HUES48 (cell line): ENCODE measurements at regions not wholly inside any gene's neighbourhood (a gene's known extent, or its start where the extent isn't known, plus 50 kb on each side); places are given as distances from the start of the nearest gene placed in this dataset.

Experiments
- H3K27ac ChIP-seq: one replicate; pipeline ENCODE4 v1.7.0; 2013; ENCODE audit warnings: low read depth, low read length, inconsistent platforms
- H3K27me3 ChIP-seq: 2 replicates; pipeline ENCODE4 v1.6.1; 2013; ENCODE audit warnings: mild to moderate bottlenecking, low read length; ENCODE audit not compliant: control insufficient read depth, insufficient read depth
- H3K36me3 ChIP-seq: 2 replicates; pipeline ENCODE4 v1.6.1; 2013; ENCODE audit warnings: low read length; ENCODE audit not compliant: control insufficient read depth, insufficient read depth
- H3K4me1 ChIP-seq: 2 replicates; pipeline ENCODE4 v1.6.1; 2013; ENCODE audit warnings: mild to moderate bottlenecking, low read length; ENCODE audit not compliant: control insufficient read depth, insufficient read depth
- H3K4me3 ChIP-seq: 2 replicates; pipeline ENCODE4 v1.5.1; 2013; ENCODE audit warnings: mild to moderate bottlenecking, low read depth, low read length
- H3K9ac ChIP-seq: 2 replicates; pipeline ENCODE4 v1.6.1; 2013; ENCODE audit warnings: mild to moderate bottlenecking, low read depth, low read length, moderate library complexity
- H3K9me3 ChIP-seq: 2 replicates; pipeline ENCODE4 v1.6.1; 2013; ENCODE audit warnings: low read length; ENCODE audit not compliant: control insufficient read depth, insufficient read depth

DNA sequence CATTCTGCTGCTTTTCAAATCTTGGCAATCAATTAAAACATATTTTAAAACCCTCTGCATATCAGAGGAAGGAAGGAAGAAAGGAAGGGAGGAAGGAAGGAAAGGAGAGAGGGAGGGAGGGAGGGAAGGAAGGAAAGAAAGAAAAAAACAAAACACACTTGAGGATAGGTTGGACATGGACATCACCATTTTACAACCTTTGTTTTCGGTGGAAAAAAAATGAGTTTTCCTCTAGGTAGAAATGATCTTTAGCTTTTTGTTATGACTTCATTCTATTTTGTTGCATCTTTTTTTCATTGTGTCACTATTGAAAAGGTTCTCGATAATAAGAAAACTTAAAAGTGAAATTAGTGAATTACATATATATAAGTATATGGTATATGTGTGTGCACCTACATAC, 522.9 kb downstream of the NOVA1 start:
- H3K4me3 ChIP-seq, result no peak overlapping the region
- no peak overlapping the region for H3K27ac ChIP-seq
- H3K9me3 ChIP-seq, result no peaks in the 10 kb centered on the region
- H3K9ac ChIP-seq, result no peak overlapping the region
- H3K36me3 ChIP-seq, result no peaks in the 10 kb centered on the region
- no peaks in the 10 kb centered on the region; the same call in 1 of the 2 replicates for H3K4me1 ChIP-seq
- no peaks in the 10 kb centered on the region for H3K27me3 ChIP-seq

GRCh38 chr14:26070443-26070842, 527.4 kb downstream of the NOVA1 start:
- H3K27me3 ChIP-seq, result no peaks in the 10 kb centered on the region
- no peak overlapping the region for H3K4me3 ChIP-seq
- peaks cover 16% of the 10 kb centered on the region for H3K4me1 ChIP-seq
- no peaks in the 10 kb centered on the region for H3K9me3 ChIP-seq
- no peak overlapping the region for H3K27ac ChIP-seq
- H3K36me3 ChIP-seq, result no peaks in the 10 kb centered on the region
- H3K9ac ChIP-seq, result no peak overlapping the region

DNA sequence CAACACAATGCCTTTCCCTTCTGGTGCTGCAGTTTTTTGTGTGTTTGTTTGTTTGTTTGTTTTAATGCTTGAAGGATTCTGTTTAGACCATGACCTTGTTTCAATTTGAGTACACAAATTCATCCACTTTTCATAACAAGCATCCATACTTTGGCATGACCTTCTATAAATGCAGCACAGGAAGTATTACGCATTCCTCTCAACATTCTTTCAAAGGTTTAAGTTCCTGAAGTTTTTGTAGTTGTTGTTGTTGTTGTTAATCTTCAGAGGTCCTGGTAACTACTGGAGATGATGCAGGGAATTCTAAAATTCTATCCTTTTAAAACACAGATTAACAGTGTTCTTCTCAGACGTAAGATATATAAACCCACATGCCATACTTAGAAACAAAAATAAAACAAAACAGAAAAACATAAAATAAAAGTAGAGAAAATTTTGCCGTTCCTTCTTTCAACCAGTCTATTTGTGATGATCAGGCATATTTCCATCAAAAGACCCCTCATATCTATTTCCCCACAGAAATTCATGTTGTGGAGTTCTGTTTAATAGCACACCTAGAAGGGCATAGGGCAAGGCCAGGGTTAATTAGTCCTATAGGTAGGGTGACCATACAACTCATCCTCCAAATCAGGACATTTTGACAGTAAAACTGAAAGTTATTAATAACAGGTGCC, 529.9 kb downstream of the NOVA1 start:
- H3K27me3 ChIP-seq, result no peaks in the 10 kb centered on the region
- H3K9ac ChIP-seq, result no peak overlapping the region
- H3K4me3 ChIP-seq, result no peak overlapping the region
- no peaks in the 10 kb centered on the region for H3K36me3 ChIP-seq
- no peaks in the 10 kb centered on the region for H3K9me3 ChIP-seq
- no peak overlapping the region for H3K27ac ChIP-seq
- peaks cover 16% of the 10 kb centered on the region for H3K4me1 ChIP-seq

DNA sequence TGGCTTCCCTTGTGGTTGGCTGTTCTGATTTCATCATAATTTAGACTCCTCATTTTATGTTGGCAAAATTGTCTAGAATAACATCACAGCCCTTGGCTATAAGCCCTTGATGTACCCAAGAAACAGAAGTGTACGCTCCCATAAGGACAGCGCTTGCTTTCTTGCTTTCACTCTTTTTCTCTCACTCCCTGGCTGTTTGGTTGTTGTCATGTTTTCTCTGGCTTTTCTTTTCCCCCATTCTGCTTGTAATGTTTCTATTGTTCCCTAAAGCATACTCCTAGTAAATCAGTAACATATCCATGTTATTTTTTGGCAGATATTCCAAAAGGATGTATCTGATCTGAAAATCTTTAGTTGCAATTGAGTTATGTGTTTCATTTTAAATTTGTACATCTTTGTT, 530.5 kb downstream of the NOVA1 start:
- H3K4me1 ChIP-seq, result peaks cover 16% of the 10 kb centered on the region
- H3K9me3 ChIP-seq, result no peaks in the 10 kb centered on the region
- H3K27ac ChIP-seq, result no peak overlapping the region
- no peaks in the 10 kb centered on the region for H3K36me3 ChIP-seq
- H3K4me3 ChIP-seq, result no peak overlapping the region
- H3K9ac ChIP-seq, result no peak overlapping the region
- no peaks in the 10 kb centered on the region for H3K27me3 ChIP-seq

- Histone ChIP-seq H3K27ac (no peak overlapping the region), H3K9me3 (peaks cover 8% of the 10 kb centered on the region; the same call in 1 of the 2 replicates), H3K9ac (no peak overlapping the region), H3K4me3 (no peak overlapping the region), H3K4me1 (no peaks in the 10 kb centered on the region), H3K36me3 (no peaks in the 10 kb centered on the region), H3K27me3 (no peaks in the 10 kb centered on the region)
Measured at GRCh38 chr14:26056036-26056616, 541.7 kb downstream of the NOVA1 start.

DNA sequence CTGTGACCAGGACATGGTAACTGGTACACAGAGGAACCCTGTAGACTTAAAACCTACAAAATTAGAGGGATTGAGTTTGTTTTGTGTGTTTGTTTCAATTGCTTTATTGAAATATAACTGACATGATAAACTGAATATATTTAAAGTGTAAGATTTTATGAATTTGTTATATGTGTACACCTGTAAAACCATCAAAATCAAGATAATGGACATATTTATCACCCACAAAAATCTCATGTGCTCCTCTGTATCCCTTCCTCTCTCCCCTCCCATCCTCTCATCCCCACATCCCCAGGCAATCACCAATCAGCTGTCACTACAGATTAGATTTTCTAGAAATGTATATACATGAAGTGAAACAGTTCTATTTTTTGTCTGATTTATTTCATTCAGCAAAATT, 565.5 kb downstream of the NOVA1 start:
- H3K36me3 ChIP-seq, result no peaks in the 10 kb centered on the region
- no peaks in the 10 kb centered on the region for H3K27me3 ChIP-seq
- no peak overlapping the region for H3K27ac ChIP-seq
- H3K9me3 ChIP-seq, result no peaks in the 10 kb centered on the region
- no peak overlapping the region for H3K9ac ChIP-seq
- peaks cover 6% of the 10 kb centered on the region; the same call in 1 of the 2 replicates for H3K4me1 ChIP-seq
- H3K4me3 ChIP-seq, result no peak overlapping the region

- Histone ChIP-seq H3K27ac (no peak overlapping the region), H3K9me3 (no peaks in the 10 kb centered on the region), H3K4me1 (no peaks in the 10 kb centered on the region), H3K4me3 (no peak overlapping the region), H3K9ac (no peak overlapping the region), H3K36me3 (no peaks in the 10 kb centered on the region), H3K27me3 (no peaks in the 10 kb centered on the region)
Measured at GRCh38 chr14:26026384-26026783, 571.4 kb downstream of the NOVA1 start.

DNA sequence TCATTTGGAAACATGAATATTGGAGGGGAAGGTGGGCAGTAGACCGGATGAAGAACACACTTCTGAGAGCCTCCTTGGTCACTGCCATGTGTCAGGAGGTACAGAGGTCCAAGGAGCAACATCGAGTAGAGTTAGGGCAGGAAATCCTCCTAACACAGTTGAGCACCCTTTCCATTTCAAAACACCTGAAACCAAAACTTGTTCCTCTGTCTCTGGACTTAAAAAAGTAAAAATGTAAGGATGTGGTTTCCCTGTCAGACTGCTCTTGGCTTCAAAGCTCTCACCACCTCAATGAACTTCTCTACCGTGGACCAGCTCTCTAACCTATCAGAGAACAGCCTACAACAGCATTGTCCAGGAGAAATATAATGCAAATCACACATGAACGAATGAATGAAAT, 573.9 kb downstream of the NOVA1 start:
- Histone ChIP-seq H3K9ac (no peak overlapping the region), H3K4me3 (no peak overlapping the region), H3K27me3 (no peaks in the 10 kb centered on the region), H3K9me3 (no peaks in the 10 kb centered on the region), H3K27ac (no peak overlapping the region), H3K36me3 (no peaks in the 10 kb centered on the region), H3K4me1 (no peaks in the 10 kb centered on the region)

GRCh38 chr14:26021759-26022158, 576.1 kb downstream of the NOVA1 start:
- no peak overlapping the region for H3K4me3 ChIP-seq
- no peaks in the 10 kb centered on the region for H3K9me3 ChIP-seq
- no peaks in the 10 kb centered on the region for H3K36me3 ChIP-seq
- H3K27ac ChIP-seq, result no peak overlapping the region
- no peak overlapping the region for H3K9ac ChIP-seq
- no peaks in the 10 kb centered on the region for H3K27me3 ChIP-seq
- H3K4me1 ChIP-seq, result peaks cover 12% of the 10 kb centered on the region

- peak overlapping the region; percentile 18; the same call in 1 of the 2 replicates for H3K9ac ChIP-seq
- no peaks in the 10 kb centered on the region for H3K36me3 ChIP-seq
- H3K4me1 ChIP-seq, result peaks cover 19% of the 10 kb centered on the region
- H3K9me3 ChIP-seq, result no peaks in the 10 kb centered on the region
- H3K27me3 ChIP-seq, result no peaks in the 10 kb centered on the region
- H3K27ac ChIP-seq, result peak overlapping the region; percentile 68
- H3K4me3 ChIP-seq, result peak overlapping the region; percentile 40; the same call in 1 of the 2 replicates
Measured at GRCh38 chr14:26017270-26017669, 580.6 kb downstream of the NOVA1 start.

DNA sequence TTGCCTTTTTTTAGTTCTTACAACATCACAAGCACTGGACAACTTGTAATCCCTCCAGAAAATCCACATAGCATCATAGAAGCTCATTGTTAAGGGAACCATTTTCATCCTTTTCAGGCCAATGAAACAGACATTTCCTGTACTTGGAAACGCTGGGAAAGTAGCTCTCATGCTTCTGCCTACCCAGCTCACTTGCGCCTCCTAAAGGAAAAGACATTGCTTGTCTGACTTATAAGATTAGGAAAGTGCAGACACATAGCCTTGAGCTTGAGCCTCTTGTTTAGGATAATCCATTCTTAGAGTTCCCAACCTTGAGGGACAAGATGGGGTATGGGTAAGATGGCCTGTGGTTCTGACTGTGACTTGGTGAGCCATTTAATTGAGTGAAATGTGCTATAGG, 589.5 kb downstream of the NOVA1 start:
- H3K36me3 ChIP-seq, result no peaks in the 10 kb centered on the region
- no peaks in the 10 kb centered on the region for H3K9me3 ChIP-seq
- H3K27ac ChIP-seq, result no peak overlapping the region
- H3K27me3 ChIP-seq, result no peaks in the 10 kb centered on the region
- no peaks in the 10 kb centered on the region for H3K4me1 ChIP-seq
- no peak overlapping the region for H3K9ac ChIP-seq
- H3K4me3 ChIP-seq, result no peak overlapping the region
